ENCODE measurements at regions not wholly inside any gene's neighbourhood (a gene's known extent, or its start where the extent isn't known, plus 50 kb on each side); places are given as distances from the start of the nearest gene placed in this dataset.

DNA sequence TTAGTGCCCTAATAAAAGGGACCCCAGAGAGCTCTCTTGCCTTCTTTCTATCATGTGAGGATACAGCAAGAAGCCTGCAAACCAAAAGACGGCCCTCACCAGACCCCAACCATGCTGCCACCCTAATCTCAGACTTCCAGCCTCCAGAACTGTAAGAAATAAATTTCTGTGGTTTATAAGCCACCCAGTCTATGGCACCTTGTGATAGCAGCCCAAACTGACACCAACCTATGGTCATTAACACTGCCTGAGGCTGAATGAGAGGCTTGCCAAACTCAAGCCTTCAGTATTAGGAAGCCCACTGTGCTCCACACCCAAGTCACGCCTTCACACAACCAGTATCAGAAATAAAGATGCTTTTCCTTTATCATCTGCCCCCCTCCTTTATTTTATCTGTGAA, 127.3 kb upstream of the KLF3 start:
- no peak overlapping the region for H3K27ac ChIP-seq (ENCODE audit: low read length)
- H3K27me3 ChIP-seq (ENCODE audit: control insufficient read depth, insufficient read depth, low read length) = no peaks in the 10 kb centered on the region
- peaks cover 5% of the 10 kb centered on the region for H3K4me1 ChIP-seq (ENCODE audit: control insufficient read depth, insufficient read depth, low read length)
- WGBS (ENCODE audit: insufficient coverage, low lambda C conversion rate) = no CpG with 5 or more reads among the region's 2 CpGs
- H3K9me3 ChIP-seq (ENCODE audit: control insufficient read depth, low read depth, low read length) = no peaks in the 10 kb centered on the region
- no peak overlapping the region for H3K4me3 ChIP-seq (ENCODE audit: low read length)
- DNase-seq = no peak
- H3K36me3 ChIP-seq (ENCODE audit: control insufficient read depth, insufficient read depth, low read length) = no peaks in the 10 kb centered on the region

DNA sequence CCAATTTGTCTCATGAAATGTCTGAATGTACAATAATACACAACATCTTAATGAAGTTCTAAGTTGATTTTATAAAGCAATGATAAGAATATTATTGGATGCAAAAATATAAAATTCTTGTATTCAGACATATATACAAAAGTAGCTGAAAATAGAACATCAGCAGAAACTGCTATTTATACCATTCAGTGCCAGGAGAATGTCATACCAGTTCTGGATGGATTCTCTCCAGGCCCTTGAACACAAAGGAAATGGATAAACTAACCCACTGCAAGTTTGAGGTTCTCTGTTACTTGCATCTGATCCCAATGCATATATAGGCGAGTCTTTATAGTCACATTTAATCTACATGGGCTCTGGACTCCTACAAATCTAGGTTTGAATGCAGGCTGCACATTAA, 126.3 kb upstream of the KLF3 start:
- H3K4me3 ChIP-seq (ENCODE audit: low read length) = no peak overlapping the region
- peaks cover 5% of the 10 kb centered on the region for H3K4me1 ChIP-seq (ENCODE audit: control insufficient read depth, insufficient read depth, low read length)
- no peaks in the 10 kb centered on the region for H3K36me3 ChIP-seq (ENCODE audit: control insufficient read depth, insufficient read depth, low read length)
- no peaks in the 10 kb centered on the region for H3K9me3 ChIP-seq (ENCODE audit: control insufficient read depth, low read depth, low read length)
- WGBS (ENCODE audit: insufficient coverage, low lambda C conversion rate) = no CpG with 5 or more reads among the region's 1 CpG
- no peaks in the 10 kb centered on the region for H3K27me3 ChIP-seq (ENCODE audit: control insufficient read depth, insufficient read depth, low read length)
- DNase-seq = no peak
- no peak overlapping the region for H3K27ac ChIP-seq (ENCODE audit: low read length)

DNA sequence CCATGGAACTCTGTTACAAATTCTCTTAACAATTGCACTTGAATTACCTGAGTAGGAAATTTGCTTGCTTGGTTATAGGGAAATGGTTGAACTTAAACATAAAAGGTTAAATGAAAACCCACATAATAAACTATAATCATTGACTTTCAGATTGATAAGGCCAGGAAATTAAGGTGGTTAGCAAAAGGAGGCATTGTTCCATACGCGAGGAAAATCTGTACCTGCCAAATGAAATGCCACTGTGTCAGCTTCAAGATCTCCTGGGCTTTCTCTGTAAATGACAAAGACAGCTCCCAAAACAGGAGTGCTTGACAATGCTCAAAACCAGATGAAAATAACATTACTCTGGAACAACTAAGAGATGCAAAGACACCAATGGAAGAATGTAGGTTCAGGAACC, 125.5 kb upstream of the KLF3 start:
- Histone ChIP-seq H3K4me3 (ENCODE audit: low read length) (no peak overlapping the region), H3K9me3 (ENCODE audit: control insufficient read depth, low read depth, low read length) (no peaks in the 10 kb centered on the region), H3K27me3 (ENCODE audit: control insufficient read depth, insufficient read depth, low read length) (no peaks in the 10 kb centered on the region), H3K4me1 (ENCODE audit: control insufficient read depth, insufficient read depth, low read length) (peaks cover 5% of the 10 kb centered on the region), H3K36me3 (ENCODE audit: control insufficient read depth, insufficient read depth, low read length) (no peaks in the 10 kb centered on the region), H3K27ac (ENCODE audit: low read length) (no peak overlapping the region)
- DNase-seq = no peak
- 0% methylated on average over 2 of the region's 2 CpGs for WGBS (ENCODE audit: insufficient coverage, low lambda C conversion rate)

DNA sequence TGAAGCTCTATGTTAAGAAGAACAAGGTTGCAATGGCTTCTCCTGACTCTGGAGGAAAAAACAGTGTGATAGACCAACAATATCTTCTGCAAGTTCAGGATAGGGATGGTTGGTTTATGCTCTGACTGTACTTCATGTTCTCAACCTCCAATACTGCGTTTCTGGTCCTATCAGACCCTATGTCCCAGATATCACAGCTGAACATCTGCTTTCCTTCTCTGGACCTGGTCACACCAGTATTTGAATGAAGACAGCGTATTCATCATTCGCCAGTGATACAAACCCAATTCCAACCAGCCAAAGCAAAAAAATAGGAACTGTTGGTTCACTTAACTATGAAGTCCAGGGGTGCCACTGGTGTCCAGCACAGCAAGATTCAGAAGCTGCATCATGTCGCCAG, 124.5 kb upstream of the KLF3 start:
- H3K9me3 ChIP-seq (ENCODE audit: control insufficient read depth, low read depth, low read length) = no peaks in the 10 kb centered on the region
- WGBS (ENCODE audit: insufficient coverage, low lambda C conversion rate) = no CpG with 5 or more reads among the region's 4 CpGs
- H3K27me3 ChIP-seq (ENCODE audit: control insufficient read depth, insufficient read depth, low read length) = no peaks in the 10 kb centered on the region
- H3K27ac ChIP-seq (ENCODE audit: low read length) = no peak overlapping the region
- DNase-seq = no peak
- no peaks in the 10 kb centered on the region for H3K36me3 ChIP-seq (ENCODE audit: control insufficient read depth, insufficient read depth, low read length)
- H3K4me1 ChIP-seq (ENCODE audit: control insufficient read depth, insufficient read depth, low read length) = peaks cover 5% of the 10 kb centered on the region
- no peak overlapping the region for H3K4me3 ChIP-seq (ENCODE audit: low read length)

DNA sequence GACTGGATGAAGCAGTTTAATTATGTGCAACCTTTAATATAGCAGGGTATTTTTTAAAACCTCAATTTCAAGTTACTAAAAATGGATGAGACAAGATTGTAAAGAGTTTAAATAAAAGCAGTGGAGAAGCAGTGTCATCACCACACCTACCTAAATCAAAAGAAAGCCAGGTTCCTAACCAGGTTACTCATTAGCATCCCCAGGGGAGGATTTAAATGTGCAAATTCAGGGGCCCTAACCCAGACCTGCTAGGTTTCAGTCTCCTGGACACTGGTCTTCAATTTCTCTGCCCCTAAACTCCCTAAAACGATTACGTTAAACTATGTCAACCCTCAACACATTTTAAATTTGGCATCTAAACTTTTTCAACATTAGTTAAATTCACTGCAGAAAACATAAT, 116.9 kb upstream of the KLF3 start:
- H3K9me3 ChIP-seq (ENCODE audit: control insufficient read depth, low read depth, low read length) = no peaks in the 10 kb centered on the region

DNA sequence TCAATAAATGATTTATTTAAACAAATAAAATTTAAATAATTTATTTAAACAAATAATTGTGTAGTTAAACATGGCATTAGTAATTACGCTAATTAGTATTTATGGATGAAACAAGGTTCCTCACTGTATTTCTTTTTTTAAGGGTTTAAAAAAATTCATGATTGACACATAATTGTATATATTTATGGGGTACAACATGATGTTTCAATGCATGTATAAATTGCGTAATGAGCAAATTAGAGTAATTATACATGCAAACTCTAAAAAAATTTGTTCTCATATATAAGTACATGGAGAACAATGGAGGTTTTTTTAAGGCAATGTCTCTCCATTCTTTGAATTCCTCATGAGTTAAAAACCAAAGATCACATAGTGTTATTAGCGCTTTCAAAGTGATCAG, 115.7 kb upstream of the KLF3 start:
- no peak for DNase-seq
- no peak overlapping the region for H3K4me3 ChIP-seq (ENCODE audit: low read length)
- no peaks in the 10 kb centered on the region for H3K4me1 ChIP-seq (ENCODE audit: control insufficient read depth, insufficient read depth, low read length)
- H3K27me3 ChIP-seq (ENCODE audit: control insufficient read depth, insufficient read depth, low read length) = no peaks in the 10 kb centered on the region
- H3K9me3 ChIP-seq (ENCODE audit: control insufficient read depth, low read depth, low read length) = no peaks in the 10 kb centered on the region
- 100% methylated on average over 2 of the region's 3 CpGs for WGBS (ENCODE audit: insufficient coverage, low lambda C conversion rate)
- H3K36me3 ChIP-seq (ENCODE audit: control insufficient read depth, insufficient read depth, low read length) = no peaks in the 10 kb centered on the region
- H3K27ac ChIP-seq (ENCODE audit: low read length) = no peak overlapping the region

More for the DNA sequence above, 116.9 kb upstream of the KLF3 start:
- DNase-seq = no peak
- Histone ChIP-seq H3K36me3 (ENCODE audit: control insufficient read depth, insufficient read depth, low read length) (no peaks in the 10 kb centered on the region), H3K27me3 (ENCODE audit: control insufficient read depth, insufficient read depth, low read length) (no peaks in the 10 kb centered on the region), H3K4me1 (ENCODE audit: control insufficient read depth, insufficient read depth, low read length) (no peaks in the 10 kb centered on the region), H3K27ac (ENCODE audit: low read length) (no peak overlapping the region), H3K4me3 (ENCODE audit: low read length) (no peak overlapping the region)
- WGBS (ENCODE audit: insufficient coverage, low lambda C conversion rate) = 94% methylated on average over 2 of the region's 2 CpGs

DNA sequence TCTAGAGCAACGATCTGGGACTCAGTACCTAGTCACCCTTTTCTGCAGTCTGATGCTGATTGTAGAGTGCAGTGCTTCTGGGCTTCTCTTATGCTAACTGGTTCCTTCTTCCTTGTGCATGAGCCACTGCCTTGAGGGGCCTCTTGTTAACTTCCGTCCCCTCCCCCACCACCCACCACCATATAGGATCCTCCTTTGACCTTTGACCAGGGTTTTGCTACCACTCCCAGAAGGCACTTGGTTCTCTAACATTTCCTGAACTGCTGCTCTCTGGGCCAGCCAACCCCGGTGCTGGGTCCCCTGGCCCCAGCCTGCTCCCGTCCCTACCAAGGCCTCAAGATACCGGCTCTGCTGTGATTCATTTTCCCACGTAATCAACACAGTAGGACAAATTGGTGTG, 104.6 kb upstream of the KLF3 start:
- no peaks in the 10 kb centered on the region for H3K36me3 ChIP-seq (ENCODE audit: control insufficient read depth, insufficient read depth, low read length)
- peak; percentile 43 to 78 for DNase-seq
- H3K4me3 ChIP-seq (ENCODE audit: low read length) = no peak overlapping the region
- peaks cover 5% of the 10 kb centered on the region for H3K9me3 ChIP-seq (ENCODE audit: control insufficient read depth, low read depth, low read length)
- H3K27ac ChIP-seq (ENCODE audit: low read length) = no peak overlapping the region
- WGBS (ENCODE audit: insufficient coverage, low lambda C conversion rate) = no CpG with 5 or more reads among the region's 6 CpGs
- H3K4me1 ChIP-seq (ENCODE audit: control insufficient read depth, insufficient read depth, low read length) = peaks cover 12% of the 10 kb centered on the region
- no peaks in the 10 kb centered on the region for H3K27me3 ChIP-seq (ENCODE audit: control insufficient read depth, insufficient read depth, low read length)

DNA sequence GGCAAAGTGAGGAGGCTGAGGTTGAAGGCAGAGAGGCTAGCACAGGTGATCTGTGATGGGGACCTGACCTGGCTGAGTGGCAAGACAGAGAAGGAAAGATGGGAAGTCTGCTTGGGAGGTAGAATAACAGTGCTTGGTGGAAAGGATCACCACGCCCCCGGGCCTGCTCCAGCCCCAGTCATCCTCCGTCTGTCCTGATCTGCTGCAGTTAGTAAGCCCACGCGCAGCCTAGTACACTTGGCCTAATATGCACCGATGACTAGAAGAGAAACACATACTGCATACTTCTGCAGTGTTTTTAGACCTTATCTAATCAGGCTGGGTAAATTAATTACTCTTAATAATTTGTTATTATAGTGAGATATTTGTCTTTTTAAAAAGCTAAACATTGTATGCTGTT, 103.7 kb upstream of the KLF3 start:
- no peak overlapping the region for H3K27ac ChIP-seq (ENCODE audit: low read length)
- H3K4me3 ChIP-seq (ENCODE audit: low read length) = no peak overlapping the region
- WGBS (ENCODE audit: insufficient coverage, low lambda C conversion rate) = no CpG with 5 or more reads among the region's 6 CpGs
- no peaks in the 10 kb centered on the region for H3K27me3 ChIP-seq (ENCODE audit: control insufficient read depth, insufficient read depth, low read length)
- peaks cover 5% of the 10 kb centered on the region for H3K9me3 ChIP-seq (ENCODE audit: control insufficient read depth, low read depth, low read length)
- no peaks in the 10 kb centered on the region for H3K36me3 ChIP-seq (ENCODE audit: control insufficient read depth, insufficient read depth, low read length)
- DNase-seq = no peak
- peaks cover 12% of the 10 kb centered on the region for H3K4me1 ChIP-seq (ENCODE audit: control insufficient read depth, insufficient read depth, low read length)

DNA sequence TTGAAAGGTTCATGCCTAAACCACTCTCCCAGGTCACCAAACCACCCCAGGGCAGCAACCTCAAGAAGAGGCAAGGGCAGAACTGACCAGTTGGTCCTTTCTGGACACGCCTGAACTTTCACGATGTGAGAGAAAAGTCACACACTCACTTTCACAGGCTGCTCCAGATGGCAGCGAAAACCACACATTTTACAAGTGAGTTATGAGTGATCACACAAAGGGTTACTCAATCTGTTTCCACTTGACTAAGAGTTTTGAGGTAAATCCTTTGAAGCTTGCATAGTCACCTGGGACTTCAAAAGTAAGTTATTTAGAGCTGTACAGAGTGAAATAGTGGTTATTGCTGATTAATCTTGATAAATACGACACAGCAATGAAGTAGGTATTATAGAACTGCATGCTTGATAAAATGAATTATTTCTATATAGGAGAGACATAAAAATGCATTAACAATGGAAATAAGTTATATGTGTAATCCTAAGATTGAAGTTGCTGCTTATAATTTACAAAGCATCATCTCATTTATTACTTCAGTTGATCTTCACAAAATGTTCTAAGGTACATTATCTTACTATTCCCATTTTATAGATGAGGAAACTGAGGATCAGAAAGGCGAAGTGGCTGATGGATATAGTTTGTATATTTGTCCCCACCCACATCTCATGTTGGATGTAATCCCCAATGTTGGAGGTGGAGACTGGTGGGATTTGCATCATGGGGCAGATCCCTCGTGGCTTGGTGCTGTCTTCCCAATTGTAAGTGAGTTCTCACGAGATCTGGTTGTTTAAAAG, 103.0 kb upstream of the KLF3 start:
- no CpG with 5 or more reads among the region's 7 CpGs for WGBS (ENCODE audit: insufficient coverage, low lambda C conversion rate)
- DNase-seq = no peak
- H3K4me1 ChIP-seq (ENCODE audit: control insufficient read depth, insufficient read depth, low read length) = peaks cover 12% of the 10 kb centered on the region
- H3K9me3 ChIP-seq (ENCODE audit: control insufficient read depth, low read depth, low read length) = no peaks in the 10 kb centered on the region
- no peaks in the 10 kb centered on the region for H3K36me3 ChIP-seq (ENCODE audit: control insufficient read depth, insufficient read depth, low read length)
- H3K27ac ChIP-seq (ENCODE audit: low read length) = no peak overlapping the region
- H3K4me3 ChIP-seq (ENCODE audit: low read length) = no peak overlapping the region
- H3K27me3 ChIP-seq (ENCODE audit: control insufficient read depth, insufficient read depth, low read length) = no peaks in the 10 kb centered on the region

DNA sequence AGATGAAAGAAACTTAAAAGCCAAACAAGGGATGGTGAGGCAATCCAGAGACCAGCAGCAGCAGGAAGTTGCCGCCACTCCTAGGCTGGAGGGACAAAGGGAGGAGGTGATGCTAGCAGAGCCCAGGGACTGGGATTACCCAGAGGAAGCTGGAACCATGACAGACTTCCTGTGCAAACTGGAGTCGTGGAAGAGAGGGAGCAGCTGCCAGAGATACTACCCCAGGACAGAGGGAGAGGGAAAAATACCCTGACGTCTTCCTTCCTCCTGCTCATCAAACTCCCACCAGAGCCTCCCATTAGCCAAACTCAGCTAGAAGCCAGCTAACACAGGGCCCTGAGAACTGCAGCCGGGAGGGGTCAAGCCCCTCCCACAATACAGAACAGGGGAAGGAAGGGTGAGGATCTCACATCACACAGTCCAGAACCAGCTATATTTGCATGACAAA, 101.2 kb upstream of the KLF3 start:
- H3K36me3 ChIP-seq (ENCODE audit: control insufficient read depth, insufficient read depth, low read length) = no peaks in the 10 kb centered on the region
- H3K9me3 ChIP-seq (ENCODE audit: control insufficient read depth, low read depth, low read length) = no peaks in the 10 kb centered on the region
- H3K27ac ChIP-seq (ENCODE audit: low read length) = no peak overlapping the region
- H3K4me3 ChIP-seq (ENCODE audit: low read length) = no peak overlapping the region
- H3K27me3 ChIP-seq (ENCODE audit: control insufficient read depth, insufficient read depth, low read length) = no peaks in the 10 kb centered on the region
- peak in 1 of 2 donors; percentile 11 for DNase-seq
- H3K4me1 ChIP-seq (ENCODE audit: control insufficient read depth, insufficient read depth, low read length) = peaks cover 12% of the 10 kb centered on the region
- no CpG with 5 or more reads among the region's 4 CpGs for WGBS (ENCODE audit: insufficient coverage, low lambda C conversion rate)
